GM23248 (cell line): ENCODE measurements at regions not wholly inside any gene's neighbourhood (a gene's known extent, or its start where the extent isn't known, plus 50 kb on each side); places are given as distances from the start of the nearest gene placed in this dataset.

Experiments used
- DNase-seq: peaks from one replicate; pipeline ENCODE4 v3.0.0-alpha.2; 2015
- H2AFZ ChIP-seq: fragments of 200-600 bp; sonication (generic); 2 replicates; pipeline ENCODE4 v1.6.1; 2016; ENCODE audit warnings: antibody characterized with exemption
- H3F3A ChIP-seq: fragments of 200-600 bp; sonication (generic); 2 replicates; pipeline ENCODE4 v1.6.1; 2016; ENCODE audit warnings: mild to moderate bottlenecking, antibody characterized with exemption, mixed run types; ENCODE audit not compliant: insufficient read depth
- H3K27ac ChIP-seq: fragments of 200-600 bp; sonication (generic); 2 replicates; pipeline ENCODE4 v1.5.1; 2016; ENCODE audit warnings: mild to moderate bottlenecking
- H3K27me3 ChIP-seq: fragments of 200-600 bp; sonication (generic); replicated peaks from 2 replicates; pipeline ENCODE4 v1.6.1; 2016; ENCODE audit warnings: mild to moderate bottlenecking; ENCODE audit not compliant: insufficient read depth
- H3K36me3 ChIP-seq: fragments of 200-600 bp; sonication (generic); 2 replicates; pipeline ENCODE4 v1.6.1; 2016; ENCODE audit warnings: low read depth, mild to moderate bottlenecking
- H3K4me1 ChIP-seq: fragments of 200-600 bp; sonication (generic); 2 replicates; pipeline ENCODE4 v1.6.1; 2016; ENCODE audit warnings: mild to moderate bottlenecking; ENCODE audit not compliant: insufficient read depth
- H3K4me2 ChIP-seq: fragments of 200-600 bp; sonication (generic); one replicate; pipeline ENCODE4 v1.6.1; 2016; ENCODE audit warnings: mild to moderate bottlenecking; ENCODE audit not compliant: unreplicated experiment
- H3K4me3 ChIP-seq: fragments of 200-600 bp; sonication (generic); 2 replicates; pipeline ENCODE4 v1.5.1; 2016; ENCODE audit warnings: mild to moderate bottlenecking
- H3K79me2 ChIP-seq: fragments of 200-600 bp; sonication (generic); 2 replicates; pipeline ENCODE4 v1.6.1; 2016; ENCODE audit warnings: mild to moderate bottlenecking; ENCODE audit not compliant: insufficient read depth
- H3K9ac ChIP-seq: fragments of 200-600 bp; sonication (generic); 2 replicates; pipeline ENCODE4 v1.6.1; 2016; ENCODE audit warnings: mild to moderate bottlenecking
- H3K9me2 ChIP-seq: fragments of 200-600 bp; sonication (generic); 2 replicates; pipeline ENCODE4 v1.6.1; 2016; ENCODE audit warnings: mixed run types, mild to moderate bottlenecking, moderate library complexity; ENCODE audit not compliant: insufficient read depth
- H3K9me3 ChIP-seq: fragments of 200-600 bp; sonication (generic); one replicate; pipeline ENCODE4 v1.6.1; 2017; ENCODE audit warnings: low read depth
- H4K20me1 ChIP-seq: fragments of 200-600 bp; sonication (generic); 2 replicates; pipeline ENCODE4 v1.6.0; 2016; ENCODE audit not compliant: insufficient read depth
- EZH2 ChIP-seq: fragments of 200-600 bp; sonication (generic); IDR thresholded peaks from 2 replicates; pipeline ENCODE4 v1.6.1; 2018; ENCODE audit warnings: antibody characterized with exemption, mild to moderate bottlenecking; ENCODE audit not compliant: insufficient read depth, poor library complexity, severe bottlenecking
- EZH2phosphoT487 ChIP-seq: fragments of 200-600 bp; sonication (generic); IDR thresholded peaks from 2 replicates; pipeline ENCODE4 v1.6.1; 2018; ENCODE audit warnings: antibody characterized with exemption, moderate library complexity, mild to moderate bottlenecking, low read depth; ENCODE audit not compliant: insufficient read depth
- WGBS, 2 experiments: methylation state at CpG; one replicate each; pipeline ENCODE4 v1.1.6; 2015 to 2017; ENCODE audit warnings: low lambda C conversion rate in 2 of 2, low coverage in 1 of 2; ENCODE audit errors: missing lambda C conversion rate in 2 of 2; 5-methylcytosine and 5-hydroxymethylcytosine counted together
- in situ Hi-C: fragments of 300-500 bp; cut with MboI; formaldehyde crosslinking; loops from 2 replicates; pipeline ENCODE4 v1.15.0; 2020

DNA sequence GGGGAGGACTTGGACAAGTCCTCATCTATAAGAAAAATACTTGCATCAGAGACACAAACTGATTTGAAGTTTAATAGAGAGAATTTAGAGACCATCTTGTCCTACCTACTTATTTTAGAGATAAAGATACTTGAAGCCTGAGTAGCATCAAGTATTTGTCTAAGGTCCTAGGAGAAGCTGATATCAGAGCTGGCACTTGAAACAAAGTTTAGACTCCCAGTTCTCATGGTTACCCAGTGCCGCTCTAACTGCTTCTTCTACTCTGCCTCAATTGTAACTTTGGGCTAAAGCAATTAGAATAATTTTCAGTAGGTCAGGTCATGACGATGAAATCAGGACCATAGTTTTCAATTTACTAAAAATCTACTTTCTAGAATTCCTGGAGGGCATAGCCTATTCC lies 123.9 kb upstream of the CADPS start:
- Histone ChIP-seq H3K9me2 (no peaks in the 10 kb centered on the region), H3F3A (no peaks in the 10 kb centered on the region), H3K4me1 (no peaks in the 10 kb centered on the region), H3K4me3 (no peak overlapping the region), H3K79me2 (no peaks in the 10 kb centered on the region), H3K36me3 (no peaks in the 10 kb centered on the region), H4K20me1 (no peaks in the 10 kb centered on the region), H3K9ac (no peak overlapping the region), H3K4me2 (no peak overlapping the region), H3K9me3 (no peaks in the 10 kb centered on the region), H2AFZ (no peak overlapping the region), H3K27me3 (no peaks in the 10 kb centered on the region), H3K27ac (no peak overlapping the region)
- TF ChIP-seq EZH2: no peak
- TF ChIP-seq EZH2phosphoT487: no peak
- WGBS, 2 experiments: 15 to 23% methylated on average over 2 of the region's 2 CpGs
- no peak for DNase-seq
- in situ Hi-C loops: no loop called here

DNA sequence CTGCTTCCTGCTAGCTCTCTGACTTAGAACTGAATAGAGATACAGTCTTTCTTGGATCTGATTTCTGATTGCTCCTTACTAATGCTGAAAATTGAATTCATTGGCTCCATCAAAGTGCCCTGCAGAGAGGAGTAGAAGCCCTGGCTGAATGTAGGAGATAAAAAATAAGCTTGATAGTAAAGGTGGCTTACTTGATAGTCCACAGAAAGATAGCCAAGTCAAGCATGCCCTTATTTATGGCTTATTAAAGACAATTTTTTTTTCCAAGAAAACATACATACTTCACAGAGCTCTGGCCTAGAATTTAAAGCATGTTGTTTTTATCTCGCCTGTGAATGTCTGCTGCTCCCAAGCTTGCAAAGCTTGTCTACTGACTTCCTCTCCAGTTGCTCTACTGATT lies 124.6 kb upstream of the CADPS start:
- no peaks in the 10 kb centered on the region for H3K9me2 ChIP-seq
- no peaks in the 10 kb centered on the region for H3K36me3 ChIP-seq
- no peaks in the 10 kb centered on the region for H3K4me1 ChIP-seq
- in situ Hi-C loops: no loop called here
- H2AFZ ChIP-seq: no peak overlapping the region
- no peak overlapping the region for H3K4me2 ChIP-seq
- no peak overlapping the region for H3K27ac ChIP-seq
- DNase-seq: no peak
- H3K9me3 ChIP-seq: no peaks in the 10 kb centered on the region
- no peak for TF ChIP-seq EZH2
- no peak for TF ChIP-seq EZH2phosphoT487
- H3F3A ChIP-seq: no peaks in the 10 kb centered on the region
- no peaks in the 10 kb centered on the region for H3K27me3 ChIP-seq
- 41 to 50% methylated on average over 1 of the region's 1 CpG for WGBS, 2 experiments
- no peaks in the 10 kb centered on the region for H3K79me2 ChIP-seq
- no peak overlapping the region for H3K9ac ChIP-seq
- no peak overlapping the region for H3K4me3 ChIP-seq
- no peaks in the 10 kb centered on the region for H4K20me1 ChIP-seq

DNA sequence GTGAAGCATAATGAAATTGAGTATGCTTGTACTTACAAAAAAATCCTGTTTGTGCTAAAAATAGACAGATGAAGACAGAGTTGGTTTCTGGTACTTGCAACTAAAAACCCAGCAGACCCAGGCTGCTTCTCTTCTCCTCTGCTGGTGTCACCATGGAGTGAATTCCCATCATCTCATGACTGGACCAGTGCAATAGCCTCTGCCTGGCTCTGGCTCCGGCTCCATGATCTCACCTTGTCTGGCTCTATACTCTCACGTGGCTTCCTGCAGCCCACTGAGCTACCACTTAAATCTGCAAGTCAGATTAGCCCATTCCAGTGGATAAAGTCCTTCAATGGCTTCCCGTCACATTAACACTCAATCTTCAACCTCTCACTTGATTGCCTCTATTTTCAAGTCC lies 129.2 kb upstream of the CADPS start:
- Histone ChIP-seq H3K4me2 (no peak overlapping the region), H3K79me2 (no peaks in the 10 kb centered on the region), H3K27me3 (0 out of 2 replicates have a peak, but pooled peaks cover 3% of the 10 kb centered on the region), H4K20me1 (no peaks in the 10 kb centered on the region), H3K4me3 (no peak overlapping the region), H3K9me2 (no peaks in the 10 kb centered on the region), H3K27ac (no peak overlapping the region), H3F3A (no peaks in the 10 kb centered on the region), H3K4me1 (no peaks in the 10 kb centered on the region), H3K36me3 (no peaks in the 10 kb centered on the region), H2AFZ (no peak overlapping the region), H3K9ac (no peak overlapping the region), H3K9me3 (no peaks in the 10 kb centered on the region)
- 61 to 62% methylated on average over 3 of the region's 3 CpGs for WGBS, 2 experiments
- no peak for DNase-seq
- in situ Hi-C loops: no loop called here
- TF ChIP-seq EZH2phosphoT487 (no peak), EZH2 (no peak)

DNA sequence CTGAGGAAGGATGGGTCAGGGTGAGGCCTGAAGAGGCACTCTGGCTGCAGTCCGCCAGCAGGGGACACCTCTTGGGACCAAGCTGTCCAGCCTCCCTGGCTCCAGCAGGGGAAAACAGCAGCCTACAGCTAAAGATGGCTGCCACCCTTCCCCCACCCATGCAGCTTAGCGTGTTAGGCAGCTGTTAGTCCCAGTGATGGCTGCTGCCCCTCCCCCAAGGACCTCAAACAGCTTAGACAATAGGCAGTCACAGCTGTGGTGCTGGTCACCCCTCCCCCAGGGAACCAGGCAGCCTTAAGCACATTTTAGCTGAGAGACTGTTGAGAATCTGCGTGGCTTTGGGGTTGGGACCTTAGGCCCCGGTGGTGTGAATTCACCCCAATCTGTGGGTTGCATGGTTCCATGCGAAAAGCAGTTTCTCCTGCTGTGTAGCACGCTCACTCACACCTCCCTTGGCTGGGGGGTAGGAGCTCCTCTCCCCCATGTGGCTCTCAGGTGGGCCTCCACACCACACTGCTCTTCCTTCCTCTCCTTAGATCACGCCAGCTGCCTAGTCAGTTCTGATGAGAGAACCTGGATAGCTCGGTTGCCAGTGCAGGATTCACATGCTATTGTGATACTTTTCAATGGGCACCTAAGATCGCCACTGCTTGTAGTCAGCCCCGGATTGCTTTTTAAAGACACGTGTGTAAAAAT lies 140.5 kb upstream of the CADPS start:
- Histone ChIP-seq H3K79me2 (no peaks in the 10 kb centered on the region), H3K27me3 (0 out of 2 replicates have a peak, but pooled peaks cover 5% of the 10 kb centered on the region), H3K4me2 (no peak overlapping the region), H3K4me3 (no peak overlapping the region), H3K27ac (no peak overlapping the region), H2AFZ (no peak overlapping the region), H3K4me1 (no peaks in the 10 kb centered on the region), H3F3A (no peaks in the 10 kb centered on the region), H3K9me3 (no peaks in the 10 kb centered on the region), H3K9me2 (no peaks in the 10 kb centered on the region), H3K9ac (no peak overlapping the region), H4K20me1 (no peaks in the 10 kb centered on the region), H3K36me3 (no peaks in the 10 kb centered on the region)
- DNase-seq: no peak
- WGBS, 2 experiments: 53% methylated on average over 11 of the region's 11 CpGs
- in situ Hi-C loops: no loop called here
- TF ChIP-seq EZH2phosphoT487 (no peak), EZH2 (no peak)

DNA sequence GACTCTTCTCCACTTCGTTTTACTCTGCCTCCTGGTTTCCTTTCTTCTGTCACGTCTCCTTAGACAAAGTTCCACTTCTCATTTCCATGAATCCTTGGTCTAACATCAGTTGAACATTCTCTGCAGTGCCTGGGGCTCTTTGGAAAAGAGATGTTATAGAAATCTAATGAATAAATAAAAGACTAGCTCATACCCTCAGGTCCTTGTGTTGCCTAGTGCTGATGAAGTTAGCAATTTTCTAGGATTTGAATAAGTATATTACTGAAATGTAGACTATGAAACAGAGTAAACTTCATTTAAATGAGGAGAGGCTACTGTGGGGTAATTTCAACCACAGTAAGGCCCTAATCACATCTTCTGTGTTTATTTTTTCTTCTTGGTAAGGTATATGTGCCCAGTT lies 146.9 kb upstream of the CADPS start:
- H3F3A ChIP-seq: no peaks in the 10 kb centered on the region
- H3K4me1 ChIP-seq: no peaks in the 10 kb centered on the region
- no peak for DNase-seq
- H3K9me3 ChIP-seq: no peaks in the 10 kb centered on the region
- H2AFZ ChIP-seq: no peak overlapping the region
- H3K79me2 ChIP-seq: no peaks in the 10 kb centered on the region
- H4K20me1 ChIP-seq: no peaks in the 10 kb centered on the region
- in situ Hi-C loops: no loop called here
- H3K27me3 ChIP-seq: no peaks in the 10 kb centered on the region
- H3K9me2 ChIP-seq: no peaks in the 10 kb centered on the region
- H3K36me3 ChIP-seq: no peaks in the 10 kb centered on the region
- 62% methylated on average over 2 of the region's 2 CpGs for WGBS, 2 experiments
- H3K9ac ChIP-seq: no peak overlapping the region
- TF ChIP-seq EZH2phosphoT487: no peak
- no peak for TF ChIP-seq EZH2
- H3K4me3 ChIP-seq: no peak overlapping the region
- no peak overlapping the region for H3K27ac ChIP-seq
- no peak overlapping the region for H3K4me2 ChIP-seq
